Heart left ventricle (tissue), 16 donors: ENCODE measurements at regions not wholly inside any gene's neighbourhood (a gene's known extent, or its start where the extent isn't known, plus 50 kb on each side); places are given as distances from the start of the nearest gene placed in this dataset.
"Not testable (repeated sequence)": the region's sequence is repeated elsewhere in the genome, so short reads cannot be mapped to it uniquely, and the experiment has no call there.

Experiments used
- ATAC-seq, 4 donors: fragments of 200-7000 bp; cut with Tn5 transposase; one replicate each; pipeline ENCODE4 v1.9.1; 2020 to 2022; ENCODE audit warnings: moderate library complexity in 4 of 4, mild to moderate bottlenecking in 3 of 4, moderate number of reproducible peaks in 1 of 4
- DNase-seq, 5 donors: peaks; one replicate each; pipeline ENCODE4 v3.0.0-alpha.2; 2020
- H3K27ac ChIP-seq, 12 donors: fragments of 200-600 bp; sonication (generic) in 4 of 12; one replicate each; pipeline versions ENCODE4 v1.5.0 to v1.8.0; 2016 to 2022; ENCODE audit warnings: mild to moderate bottlenecking in 2 of 12
- H3K27me3 ChIP-seq, 9 donors: fragments of 200-600 bp; sonication (generic) in 2 of 9; one replicate each; pipeline versions ENCODE4 v1.5.1 to v1.8.0; 2016 to 2022; ENCODE audit warnings: mild to moderate bottlenecking in 3 of 9
- H3K36me3 ChIP-seq, 9 donors: fragments of 200-600 bp; sonication (generic) in 2 of 9; one replicate each; pipeline versions ENCODE4 v1.5.0 to v1.8.0; 2018 to 2022; ENCODE audit warnings: mild to moderate bottlenecking in 2 of 9
- H3K4me1 ChIP-seq, 12 donors: fragments of 200-600 bp; sonication (generic) in 4 of 12; one replicate each; pipeline versions ENCODE4 v1.5.0 to v1.8.0; 2016 to 2022; ENCODE audit warnings: mild to moderate bottlenecking in 3 of 12
- H3K4me3 ChIP-seq, 12 donors: fragments of 200-600 bp; sonication (generic) in 4 of 12; one replicate each; pipeline versions ENCODE4 v1.5.0 to v1.8.0; 2017 to 2022; ENCODE audit warnings: mild to moderate bottlenecking in 9 of 12, moderate library complexity in 4 of 12
- H3K9me3 ChIP-seq, 12 donors: fragments of 200-600 bp; sonication (generic) in 4 of 12; one replicate each; pipeline versions ENCODE4 v1.5.0 to v1.8.0; 2016 to 2022; ENCODE audit warnings: mild to moderate bottlenecking in 1 of 12
- CTCF ChIP-seq, 12 donors: fragments of 200-600 bp; sonication (generic) in 4 of 12; IDR thresholded peaks; one replicate each; pipeline versions ENCODE4 v1.5.0 to v1.8.0; 2018 to 2022; ENCODE audit warnings: antibody characterized with exemption in 12 of 12, mild to moderate bottlenecking in 5 of 12
- POLR2A ChIP-seq, 2 donors: fragments of 450-650 bp; IDR thresholded peaks; one replicate each; pipeline ENCODE4 v1.6.1; 2017; ENCODE audit warnings: antibody characterized with exemption in 2 of 2, mild to moderate bottlenecking in 2 of 2, moderate library complexity in 2 of 2
- WGBS, 4 donors: extraction: QIAGEN DNeasy Blood & Tissue Kit in 2 of 4; methylation state at CpG; one replicate each; pipeline versions ENCODE4 v1.1.5 to v1.1.7; 2013 to 2018; 5-methylcytosine and 5-hydroxymethylcytosine counted together
- intact Hi-C, 10 donors: fragments of 100-400 bp; cut with DNase I; formaldehyde crosslinking; loops; one replicate each; pipeline versions ENCODE4 v1.11.1 to v1.14.2; 2022
- donor health status: ischemic (EF 13 %, LVEDD 7.1; RV severe dilation, severe dysfunction).
- donor health status: healthy with polysubstance abuse.
- donor health status: DM: no; HTN: yes; CAD: no.
- donor health status: DM: no; HTN: no; CAD: no.
- donor health status: ischemic (EF 25% LVEDD 6.9; RV normal size, moderate dysfunction).
- donor health status: ischemic (EF 25% LVEDD 5.7; RV mildly dilated, moderate dysfunction).
- donor health status: healthy.
- donor health status: DM: yes; HTN: yes; CAD: no.
- donor health status: ischemic (EF 35%, LVEDD 5.7; RV mildly dilated, moderate dysfunction).
- donor health status: nonischemic (EF 11% LVEDD 7.7; RV severe dilation, severe dysfunction).
- donor health status: DM: yes; HTN: yes; CAD: no.
- donor health status: PGD.
- donor health status: ischemic (EF 29% LVEDD 5.4; RV normal size, mild dysfunction).
- donor health status: nonischemic (EF 23%, LVEDD 6.1; RV moderate dilation, normal function).

- Histone ChIP-seq H3K36me3 (no peaks in the 10 kb centered on the region), H3K27ac (no peak overlapping the region), H3K9me3 (no peaks in the 10 kb centered on the region), H3K4me1 (no peaks in the 10 kb centered on the region), H3K27me3 (peaks cover 0 to 16% (median 4%) of the 10 kb centered on the region in 9 donors), H3K4me3 (no peak overlapping the region)
- intact Hi-C loops: loop anchor here in 2 of 10 donors (10.0 kb wide), 2 partner anchors 161 to 901 kb away; no protein-coding TSS in a partner anchor
- 65 to 87% (median 80%) methylated on average over 5 of the region's 5 CpGs for WGBS, 4 donors
- DNase-seq (no peak), ATAC-seq (no peak)
- no peak for TF ChIP-seq POLR2A (IDR thresholded peaks at IDR 0.05)
- no peak for TF ChIP-seq CTCF (IDR thresholded peaks at IDR 0.05)
Measured at GRCh38 chr7:131683536-131684125, 127.2 kb upstream of the PODXL start.

- no peak for TF ChIP-seq CTCF (IDR thresholded peaks at IDR 0.05)
- TF ChIP-seq POLR2A (IDR thresholded peaks at IDR 0.05): no peak
- Histone ChIP-seq H3K4me3 (no peak overlapping the region), H3K36me3 (no peaks in the 10 kb centered on the region), H3K27ac (no peak overlapping the region), H3K9me3 (no peaks in the 10 kb centered on the region), H3K27me3 (peaks cover 0 to 16% (median 0%) of the 10 kb centered on the region in 9 donors), H3K4me1 (no peaks in the 10 kb centered on the region)
- ATAC-seq (no peak), DNase-seq (no peak)
- 0 to 91% (median 26%) methylated on average over 1 of the region's 1 CpG for WGBS, 4 donors
- intact Hi-C loops: loop anchor here in 2 of 10 donors (10.0 kb wide), 2 partner anchors 163 to 903 kb away; no protein-coding TSS in a partner anchor
Measured at GRCh38 chr7:131681961-131682360, 125.5 kb upstream of the PODXL start.

- intact Hi-C loops, H3K27ac ChIP-seq, H3K4me3 ChIP-seq, H3K9me3 ChIP-seq, ATAC-seq, H3K36me3 ChIP-seq, H3K4me1 ChIP-seq: not testable (repeated sequence)
- peaks cover 0 to 12% (median 0%) of the 10 kb centered on the region in 9 donors for H3K27me3 ChIP-seq
- peak in 1 of 5 donors; percentile 4 for DNase-seq
- WGBS, 4 donors: 80 to 87% (median 83%) methylated on average over 8 of the region's 8 CpGs
Measured at GRCh38 chr7:131679071-131679470, 122.6 kb upstream of the PODXL start.

GRCh38 chr7:131676850-131677249 lies 120.4 kb upstream of the PODXL start:
- H3K27me3 ChIP-seq, H3K36me3 ChIP-seq, H3K27ac ChIP-seq, H3K4me1 ChIP-seq, H3K4me3 ChIP-seq, DNase-seq, ATAC-seq, intact Hi-C loops, H3K9me3 ChIP-seq: not testable (repeated sequence)
- 96 to 98% (median 97%) methylated on average over 2 of the region's 2 CpGs for WGBS, 4 donors

GRCh38 chr7:131674131-131674530 lies 117.7 kb upstream of the PODXL start:
- Histone ChIP-seq H3K4me3 (no peak overlapping the region), H3K27ac (no peak overlapping the region), H3K27me3 (no peaks in the 10 kb centered on the region), H3K36me3 (no peaks in the 10 kb centered on the region), H3K4me1 (peaks cover 0 to 7% (median 0%) of the 10 kb centered on the region in 12 donors), H3K9me3 (no peaks in the 10 kb centered on the region)
- TF ChIP-seq POLR2A (IDR thresholded peaks at IDR 0.05): no peak
- no peak for TF ChIP-seq CTCF (IDR thresholded peaks at IDR 0.05)
- DNase-seq: no peak
- intact Hi-C loops: no loop called here
- WGBS, 4 donors: 17 to 38% (median 22%) methylated on average over 3 of the region's 3 CpGs
- peak in 2 of 4 donors; percentile 39 to 54 for ATAC-seq
